ENCODE measurements at regions not wholly inside any gene's neighbourhood (a gene's known extent, or its start where the extent isn't known, plus 50 kb on each side); places are given as distances from the start of the nearest gene placed in this dataset.

GRCh38 chr10:23994459-23995046 is 214.4 kb upstream of the KIAA1217 start:
- H3K4me1 ChIP-seq (ENCODE audit: low read length) = no peaks in the 10 kb centered on the region
- H3K79me2 ChIP-seq (ENCODE audit: low read length) = no peaks in the 10 kb centered on the region
- peak; percentile 76 for DNase-seq
- H3K9ac ChIP-seq (ENCODE audit: low read length) = no peak overlapping the region
- H3K4me3 ChIP-seq (ENCODE audit: low read length) = no peak overlapping the region
- H2AFZ ChIP-seq (ENCODE audit: low read length) = no peak overlapping the region
- no peaks in the 10 kb centered on the region for H4K20me1 ChIP-seq (ENCODE audit: insufficient read depth, low read depth, low read length)
- peaks cover 3% of the 10 kb centered on the region; the same call in 1 of the 2 replicates for H3K9me3 ChIP-seq (ENCODE audit: low read length)
- H3K4me2 ChIP-seq (ENCODE audit: low read depth, low read length, poor library complexity, severe bottlenecking) = no peak overlapping the region
- H3K36me3 ChIP-seq (ENCODE audit: insufficient read depth, low read length) = no peaks in the 10 kb centered on the region
- no peaks in the 10 kb centered on the region for H3K9me2 ChIP-seq (replicated peaks; ENCODE audit: insufficient read depth, low read length)
- H3K27me3 ChIP-seq (ENCODE audit: low read length) = no peaks in the 10 kb centered on the region
- H3K27ac ChIP-seq (ENCODE audit: low read length) = no peak overlapping the region

GRCh38 chr10:23999445-23999844 is 209.5 kb upstream of the KIAA1217 start:
- Histone ChIP-seq H3K27me3 (ENCODE audit: low read length) (no peaks in the 10 kb centered on the region), H3K36me3 (ENCODE audit: insufficient read depth, low read length) (no peaks in the 10 kb centered on the region), H3K79me2 (ENCODE audit: low read length) (no peaks in the 10 kb centered on the region), H3K9me2 (replicated peaks; ENCODE audit: insufficient read depth, low read length) (no peaks in the 10 kb centered on the region), H3K27ac (ENCODE audit: low read length) (no peak overlapping the region), H4K20me1 (ENCODE audit: insufficient read depth, low read depth, low read length) (no peaks in the 10 kb centered on the region), H3K4me3 (ENCODE audit: low read length) (no peak overlapping the region), H3K9ac (ENCODE audit: low read length) (no peak overlapping the region), H3K4me2 (ENCODE audit: low read depth, low read length, poor library complexity, severe bottlenecking) (no peak overlapping the region), H3K4me1 (ENCODE audit: low read length) (no peaks in the 10 kb centered on the region), H3K9me3 (ENCODE audit: low read length) (no peaks in the 10 kb centered on the region), H2AFZ (ENCODE audit: low read length) (no peak overlapping the region)
- DNase-seq = no peak

GRCh38 chr10:24000271-24000813 is 208.6 kb upstream of the KIAA1217 start:
- no peak overlapping the region for H3K4me3 ChIP-seq (ENCODE audit: low read length)
- no peaks in the 10 kb centered on the region for H3K27me3 ChIP-seq (ENCODE audit: low read length)
- H4K20me1 ChIP-seq (ENCODE audit: insufficient read depth, low read depth, low read length) = no peaks in the 10 kb centered on the region
- no peak overlapping the region for H3K9ac ChIP-seq (ENCODE audit: low read length)
- H3K36me3 ChIP-seq (ENCODE audit: insufficient read depth, low read length) = no peaks in the 10 kb centered on the region
- no peaks in the 10 kb centered on the region for H3K4me1 ChIP-seq (ENCODE audit: low read length)
- H2AFZ ChIP-seq (ENCODE audit: low read length) = no peak overlapping the region
- no peak for DNase-seq
- H3K27ac ChIP-seq (ENCODE audit: low read length) = no peak overlapping the region
- no peak overlapping the region for H3K4me2 ChIP-seq (ENCODE audit: low read depth, low read length, poor library complexity, severe bottlenecking)
- no peaks in the 10 kb centered on the region for H3K9me2 ChIP-seq (replicated peaks; ENCODE audit: insufficient read depth, low read length)
- no peaks in the 10 kb centered on the region for H3K79me2 ChIP-seq (ENCODE audit: low read length)
- no peaks in the 10 kb centered on the region for H3K9me3 ChIP-seq (ENCODE audit: low read length)

GRCh38 chr10:24006741-24007140 is 202.2 kb upstream of the KIAA1217 start:
- no peak overlapping the region for H3K27ac ChIP-seq (ENCODE audit: low read length)
- peaks cover 18% of the 10 kb centered on the region for H3K9me3 ChIP-seq (ENCODE audit: low read length)
- no peaks in the 10 kb centered on the region for H3K36me3 ChIP-seq (ENCODE audit: insufficient read depth, low read length)
- H3K27me3 ChIP-seq (ENCODE audit: low read length) = no peaks in the 10 kb centered on the region
- H3K9me2 ChIP-seq (replicated peaks; ENCODE audit: insufficient read depth, low read length) = no peaks in the 10 kb centered on the region
- H4K20me1 ChIP-seq (ENCODE audit: insufficient read depth, low read depth, low read length) = no peaks in the 10 kb centered on the region
- H3K79me2 ChIP-seq (ENCODE audit: low read length) = no peaks in the 10 kb centered on the region
- no peak overlapping the region for H3K4me2 ChIP-seq (ENCODE audit: low read depth, low read length, poor library complexity, severe bottlenecking)
- H2AFZ ChIP-seq (ENCODE audit: low read length) = no peak overlapping the region
- no peak overlapping the region for H3K9ac ChIP-seq (ENCODE audit: low read length)
- DNase-seq = no peak
- no peak overlapping the region for H3K4me3 ChIP-seq (ENCODE audit: low read length)
- H3K4me1 ChIP-seq (ENCODE audit: low read length) = no peaks in the 10 kb centered on the region

GRCh38 chr10:24007359-24007758 is 201.6 kb upstream of the KIAA1217 start:
- Histone ChIP-seq H3K27me3 (ENCODE audit: low read length) (no peaks in the 10 kb centered on the region), H3K4me3 (ENCODE audit: low read length) (no peak overlapping the region), H2AFZ (ENCODE audit: low read length) (no peak overlapping the region), H3K36me3 (ENCODE audit: insufficient read depth, low read length) (no peaks in the 10 kb centered on the region), H3K9ac (ENCODE audit: low read length) (no peak overlapping the region), H4K20me1 (ENCODE audit: insufficient read depth, low read depth, low read length) (no peaks in the 10 kb centered on the region), H3K4me2 (ENCODE audit: low read depth, low read length, poor library complexity, severe bottlenecking) (no peak overlapping the region), H3K4me1 (ENCODE audit: low read length) (no peaks in the 10 kb centered on the region), H3K79me2 (ENCODE audit: low read length) (no peaks in the 10 kb centered on the region), H3K9me3 (ENCODE audit: low read length) (peaks cover 24% of the 10 kb centered on the region), H3K27ac (ENCODE audit: low read length) (no peak overlapping the region), H3K9me2 (replicated peaks; ENCODE audit: insufficient read depth, low read length) (no peaks in the 10 kb centered on the region)
- no peak for DNase-seq

- Histone ChIP-seq H3K4me1 (ENCODE audit: low read length) (no peaks in the 10 kb centered on the region), H3K27ac (ENCODE audit: low read length) (no peak overlapping the region), H3K27me3 (ENCODE audit: low read length) (no peaks in the 10 kb centered on the region), H3K9me3 (ENCODE audit: low read length) (peaks cover 24% of the 10 kb centered on the region), H4K20me1 (ENCODE audit: insufficient read depth, low read depth, low read length) (no peaks in the 10 kb centered on the region), H3K9me2 (replicated peaks; ENCODE audit: insufficient read depth, low read length) (no peaks in the 10 kb centered on the region), H3K79me2 (ENCODE audit: low read length) (no peaks in the 10 kb centered on the region), H3K4me2 (ENCODE audit: low read depth, low read length, poor library complexity, severe bottlenecking) (no peak overlapping the region), H3K4me3 (ENCODE audit: low read length) (no peak overlapping the region), H2AFZ (ENCODE audit: low read length) (no peak overlapping the region), H3K9ac (ENCODE audit: low read length) (no peak overlapping the region), H3K36me3 (ENCODE audit: insufficient read depth, low read length) (no peaks in the 10 kb centered on the region)
- DNase-seq = no peak
These were observed 200.5 kb upstream of the KIAA1217 start for GRCh38 chr10:24008164-24009091.

GRCh38 chr10:24009115-24009514 is 199.8 kb upstream of the KIAA1217 start:
- H3K36me3 ChIP-seq (ENCODE audit: insufficient read depth, low read length) = no peaks in the 10 kb centered on the region
- no peak overlapping the region for H2AFZ ChIP-seq (ENCODE audit: low read length)
- H3K4me1 ChIP-seq (ENCODE audit: low read length) = no peaks in the 10 kb centered on the region
- H3K9me3 ChIP-seq (ENCODE audit: low read length) = peaks cover 24% of the 10 kb centered on the region
- no peak for DNase-seq
- no peaks in the 10 kb centered on the region for H3K9me2 ChIP-seq (replicated peaks; ENCODE audit: insufficient read depth, low read length)
- no peak overlapping the region for H3K9ac ChIP-seq (ENCODE audit: low read length)
- H3K79me2 ChIP-seq (ENCODE audit: low read length) = no peaks in the 10 kb centered on the region
- H3K4me3 ChIP-seq (ENCODE audit: low read length) = no peak overlapping the region
- no peak overlapping the region for H3K27ac ChIP-seq (ENCODE audit: low read length)
- no peaks in the 10 kb centered on the region for H4K20me1 ChIP-seq (ENCODE audit: insufficient read depth, low read depth, low read length)
- H3K4me2 ChIP-seq (ENCODE audit: low read depth, low read length, poor library complexity, severe bottlenecking) = no peak overlapping the region
- no peaks in the 10 kb centered on the region for H3K27me3 ChIP-seq (ENCODE audit: low read length)

- Histone ChIP-seq H3K4me2 (ENCODE audit: low read depth, low read length, poor library complexity, severe bottlenecking) (no peak overlapping the region), H3K36me3 (ENCODE audit: insufficient read depth, low read length) (no peaks in the 10 kb centered on the region), H2AFZ (ENCODE audit: low read length) (no peak overlapping the region), H3K9ac (ENCODE audit: low read length) (no peak overlapping the region), H3K27ac (ENCODE audit: low read length) (no peak overlapping the region), H3K4me3 (ENCODE audit: low read length) (no peak overlapping the region), H3K27me3 (ENCODE audit: low read length) (no peaks in the 10 kb centered on the region), H3K9me2 (replicated peaks; ENCODE audit: insufficient read depth, low read length) (no peaks in the 10 kb centered on the region), H3K4me1 (ENCODE audit: low read length) (no peaks in the 10 kb centered on the region), H3K9me3 (ENCODE audit: low read length) (peaks cover 28% of the 10 kb centered on the region), H4K20me1 (ENCODE audit: insufficient read depth, low read depth, low read length) (no peaks in the 10 kb centered on the region), H3K79me2 (ENCODE audit: low read length) (no peaks in the 10 kb centered on the region)
- DNase-seq = no peak
These were observed 199.2 kb upstream of the KIAA1217 start for GRCh38 chr10:24009736-24010135.

Measured in Karpas-422 (cell line).